ENCODE measurements at regions not wholly inside any gene's neighbourhood (a gene's known extent, or its start where the extent isn't known, plus 50 kb on each side); places are given as distances from the start of the nearest gene placed in this dataset.
"Not testable (repeated sequence)": the region's sequence is repeated elsewhere in the genome, so short reads cannot be mapped to it uniquely, and the experiment has no call there.

- Histone ChIP-seq H3K4me3 (ENCODE audit: low read depth, low read length) (no peak overlapping the region), H3K36me3 (replicated peaks) (no peaks in the 10 kb centered on the region), H3K27ac (peak overlapping the region; percentile 10), H3K27me3 (replicated peaks) (no peaks in the 10 kb centered on the region)
- DNase-seq = peak; percentile 62
- TF ChIP-seq CTCF (IDR thresholded peaks at IDR 0.05; ENCODE audit: low read depth, low read length, missing control alignments) = no peak
- in situ Hi-C loops (cut with HindIII; ENCODE audit: low pct_ligation_motif_present, low sequenced_read_pairs) = loop anchor here (25.0 kb wide), 1 partner anchor 244 kb away; no protein-coding TSS in a partner anchor
Measured at GRCh38 chr14:34081576-34082136, 130.8 kb upstream of the EGLN3 start.

DNA sequence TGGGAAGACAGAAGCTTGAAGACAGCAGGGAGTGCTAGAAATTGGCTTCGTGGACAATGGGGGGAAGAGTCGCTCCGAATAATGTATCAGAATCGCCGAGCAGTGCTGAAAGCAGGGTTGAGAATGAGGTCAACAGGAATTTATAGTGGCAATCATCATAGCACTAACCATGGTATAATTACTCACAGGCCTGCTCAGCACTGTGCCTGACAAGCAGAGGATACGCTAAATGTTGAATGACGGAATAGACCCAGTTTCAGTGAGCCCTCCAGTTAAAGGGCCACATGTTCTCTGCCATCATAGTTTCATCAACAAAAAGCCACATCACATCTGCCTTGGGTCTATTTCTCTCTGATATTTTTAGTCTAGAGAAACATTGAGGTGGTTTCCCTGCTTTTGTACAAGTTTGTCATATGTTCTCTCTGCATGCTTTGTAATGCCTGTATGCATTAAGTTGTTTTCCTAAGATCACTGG lies 130.3 kb upstream of the EGLN3 start:
- no peaks in the 10 kb centered on the region for H3K27me3 ChIP-seq (replicated peaks)
- peak; percentile 48 for DNase-seq
- H3K4me3 ChIP-seq (ENCODE audit: low read depth, low read length) = no peak overlapping the region
- in situ Hi-C loops (cut with HindIII; ENCODE audit: low pct_ligation_motif_present, low sequenced_read_pairs) = loop anchor here (25.0 kb wide), 1 partner anchor 244 kb away; no protein-coding TSS in a partner anchor
- H3K27ac ChIP-seq = peak overlapping the region; percentile 10
- no peak for TF ChIP-seq CTCF (IDR thresholded peaks at IDR 0.05; ENCODE audit: low read depth, low read length, missing control alignments)
- H3K36me3 ChIP-seq (replicated peaks) = no peaks in the 10 kb centered on the region

DNA sequence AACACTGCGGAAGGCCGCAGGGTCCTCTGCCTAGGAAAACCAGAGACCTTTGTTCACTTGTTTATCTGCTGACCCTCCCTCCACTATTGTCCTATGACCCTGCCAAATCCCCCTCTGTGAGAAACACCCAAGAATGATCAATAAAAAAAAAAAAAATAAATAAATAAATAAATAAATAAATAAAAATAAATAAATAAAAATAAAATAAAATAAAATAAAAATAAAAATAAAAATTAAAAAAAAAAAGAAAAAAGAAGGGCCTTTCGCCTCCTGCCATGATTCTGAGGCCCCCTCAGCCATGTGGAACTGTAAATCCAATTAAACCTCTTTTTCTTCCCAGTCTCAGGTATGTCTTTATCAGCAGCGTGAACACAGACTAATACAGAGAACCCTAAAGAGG lies 128.8 kb upstream of the EGLN3 start:
- not testable (repeated sequence) for DNase-seq; H3K27me3 ChIP-seq (replicated peaks); H3K4me3 ChIP-seq (ENCODE audit: low read depth, low read length); H3K36me3 ChIP-seq (replicated peaks); H3K27ac ChIP-seq
- in situ Hi-C loops (cut with HindIII; ENCODE audit: low pct_ligation_motif_present, low sequenced_read_pairs) = loop anchor here (25.0 kb wide), 1 partner anchor 242 kb away; no protein-coding TSS in a partner anchor

DNA sequence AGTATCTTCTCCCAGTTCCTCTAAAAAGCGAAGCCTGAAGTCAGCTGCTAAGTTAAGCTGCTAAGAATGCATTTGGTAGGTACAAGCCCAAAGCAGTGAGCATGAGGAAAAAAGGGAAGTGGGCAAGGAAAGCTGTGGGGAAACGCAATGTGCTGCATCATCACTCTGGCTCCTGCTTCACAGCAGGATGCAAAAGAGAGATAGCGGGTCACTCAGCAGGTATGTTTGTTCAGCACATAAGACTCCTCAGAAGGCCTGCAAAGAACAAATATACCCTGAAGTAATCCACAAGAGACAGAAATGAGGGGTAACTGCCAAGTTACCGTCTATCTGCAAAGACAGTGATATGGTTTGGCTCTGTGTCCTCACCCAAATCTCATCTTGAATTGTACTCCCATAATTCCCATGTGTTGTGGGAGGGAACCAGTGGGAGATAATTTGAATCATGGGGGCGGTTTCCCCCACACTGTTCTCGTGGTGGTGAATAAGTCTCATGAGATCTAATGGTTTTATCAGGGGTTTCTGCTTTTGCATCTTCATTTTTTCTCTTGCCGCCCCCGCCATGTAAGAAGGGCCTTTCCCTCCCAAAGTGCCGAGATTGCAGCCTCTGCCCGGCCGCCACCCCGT lies 127.4 kb upstream of the EGLN3 start:
- no peak overlapping the region for H3K4me3 ChIP-seq (ENCODE audit: low read depth, low read length)
- no peaks in the 10 kb centered on the region for H3K27me3 ChIP-seq (replicated peaks)
- TF ChIP-seq CTCF (IDR thresholded peaks at IDR 0.05; ENCODE audit: low read depth, low read length, missing control alignments) = no peak
- in situ Hi-C loops (cut with HindIII; ENCODE audit: low pct_ligation_motif_present, low sequenced_read_pairs) = loop anchor here (25.0 kb wide), 1 partner anchor 241 kb away; no protein-coding TSS in a partner anchor
- no peak overlapping the region for H3K27ac ChIP-seq
- H3K36me3 ChIP-seq (replicated peaks) = no peaks in the 10 kb centered on the region
- peak; percentile 36 for DNase-seq

GRCh38 chr14:34075826-34076225 lies 125.0 kb upstream of the EGLN3 start:
- Histone ChIP-seq H3K4me3 (ENCODE audit: low read depth, low read length) (no peak overlapping the region), H3K27me3 (replicated peaks) (no peaks in the 10 kb centered on the region), H3K36me3 (replicated peaks) (no peaks in the 10 kb centered on the region), H3K27ac (no peak overlapping the region)
- in situ Hi-C loops (cut with HindIII; ENCODE audit: low pct_ligation_motif_present, low sequenced_read_pairs) = loop anchor here (25.0 kb wide), 1 partner anchor 239 kb away; no protein-coding TSS in a partner anchor
- DNase-seq = no peak
- TF ChIP-seq CTCF (IDR thresholded peaks at IDR 0.05; ENCODE audit: low read depth, low read length, missing control alignments) = no peak

DNA sequence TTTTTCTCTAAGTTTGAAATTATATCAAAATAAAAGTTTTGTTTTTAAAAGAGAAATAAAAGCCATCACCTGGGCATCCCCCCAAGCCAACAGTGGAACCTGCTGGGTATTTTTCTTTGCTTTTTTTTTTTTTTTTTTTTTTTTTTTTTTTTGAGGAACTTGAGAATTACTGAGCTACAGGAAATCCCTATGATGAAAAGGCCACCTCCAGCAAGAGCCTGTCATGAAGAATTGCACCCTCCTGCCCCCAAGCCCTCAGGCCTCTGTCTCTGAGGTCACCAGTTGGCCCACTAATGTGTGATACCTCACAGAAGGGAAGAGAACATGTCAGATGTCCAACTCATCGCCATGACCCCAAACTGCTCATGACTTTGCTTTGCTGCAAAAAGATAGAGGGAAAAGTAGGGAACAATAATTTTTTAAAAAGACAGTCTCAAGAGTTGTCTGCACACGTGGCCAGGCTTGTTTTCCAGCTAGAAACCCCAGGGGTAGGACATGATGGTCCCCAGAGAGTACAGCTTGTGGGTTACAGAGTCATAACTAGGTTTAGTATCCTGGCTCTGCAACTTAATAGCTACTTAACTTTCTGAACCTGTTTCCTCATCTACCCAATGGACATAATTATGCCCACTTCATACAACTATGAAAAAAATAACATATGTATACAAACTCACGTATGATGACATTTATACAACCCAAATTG lies 124.3 kb upstream of the EGLN3 start:
- no peak for DNase-seq
- Histone ChIP-seq H3K27me3 (replicated peaks) (no peaks in the 10 kb centered on the region), H3K36me3 (replicated peaks) (no peaks in the 10 kb centered on the region), H3K4me3 (ENCODE audit: low read depth, low read length) (no peak overlapping the region), H3K27ac (no peak overlapping the region)
- in situ Hi-C loops (cut with HindIII; ENCODE audit: low pct_ligation_motif_present, low sequenced_read_pairs) = loop anchor here (25.0 kb wide), 1 partner anchor 238 kb away; no protein-coding TSS in a partner anchor
- TF ChIP-seq CTCF (IDR thresholded peaks at IDR 0.05; ENCODE audit: low read depth, low read length, missing control alignments) = no peak

Measured in brain microvascular endothelial cell (primary cell).